SU-DHL-6 (cell line): ENCODE measurements at regions not wholly inside any gene's neighbourhood (a gene's known extent, or its start where the extent isn't known, plus 50 kb on each side); places are given as distances from the start of the nearest gene placed in this dataset.

Experiments
- H2AFZ ChIP-seq: fragments of 200-600 bp; sonication (generic); 2 replicates; pipeline ENCODE4 v1.6.1; 2014; ENCODE audit warnings: low read depth, mild to moderate bottlenecking, moderate library complexity, mixed read lengths, antibody characterized with exemption, low read length; ENCODE audit not compliant: severe bottlenecking
- H3F3A ChIP-seq: fragments of 200-600 bp; shearing (Covaris generic); 2 replicates; pipeline ENCODE4 v1.6.0; 2016; ENCODE audit warnings: antibody characterized with exemption, mild to moderate bottlenecking; ENCODE audit not compliant: insufficient read depth
- H3K27ac ChIP-seq: fragments of 200-600 bp; sonication (generic); 2 replicates; pipeline ENCODE4 v1.5.1; 2016; ENCODE audit warnings: low read depth, mild to moderate bottlenecking, low read length, moderate library complexity, mixed read lengths
- H3K27me3 ChIP-seq: fragments of 200-600 bp; sonication (generic), shearing (Covaris generic); 2 replicates; pipeline ENCODE4 v1.6.0; 2014; ENCODE audit warnings: mild to moderate bottlenecking, low read length
- H3K36me3 ChIP-seq: fragments of 200-600 bp; sonication (generic); 2 replicates; pipeline ENCODE4 v1.6.1; 2014; ENCODE audit warnings: mild to moderate bottlenecking, low read length, mixed read lengths
- H3K4me2 ChIP-seq: fragments of 300-600, 200-600 bp; shearing (Covaris generic), sonication (generic); 2 replicates; pipeline ENCODE4 v1.6.0; 2014; ENCODE audit warnings: low read length, low read depth, mild to moderate bottlenecking; ENCODE audit not compliant: poor library complexity, severe bottlenecking
- H3K4me3 ChIP-seq: fragments of 200-600 bp; sonication (generic); 2 replicates; pipeline ENCODE4 v1.5.1; 2014; ENCODE audit warnings: antibody characterized with exemption, low read length, mild to moderate bottlenecking, mixed read lengths; ENCODE audit not compliant: insufficient read depth, poor library complexity, severe bottlenecking
- H3K79me2 ChIP-seq: fragments of 200-600 bp; sonication (generic); 2 replicates; pipeline ENCODE4 v1.6.1; 2014; ENCODE audit warnings: mild to moderate bottlenecking, low read length, moderate library complexity; ENCODE audit not compliant: insufficient read depth
- H3K9ac ChIP-seq: fragments of 200-600 bp; sonication (generic); 2 replicates; pipeline ENCODE4 v1.7.0; 2014; ENCODE audit warnings: mild to moderate bottlenecking, low read length
- H3K9me2 ChIP-seq: fragments of 200-600 bp; sonication (generic); replicated peaks from 2 replicates; pipeline ENCODE4 v1.6.1; 2014; ENCODE audit warnings: low read length; ENCODE audit not compliant: insufficient read depth
- H3K9me3 ChIP-seq: fragments of 200-600 bp; sonication (generic); 2 replicates; pipeline ENCODE4 v1.6.1; 2014; ENCODE audit warnings: low read length, mixed read lengths; ENCODE audit not compliant: insufficient read depth
- H4K20me1 ChIP-seq: fragments of 200-600 bp; sonication (generic); 2 replicates; pipeline ENCODE4 v1.6.1; 2014; ENCODE audit warnings: low read depth, mild to moderate bottlenecking, antibody characterized with exemption, low read length, moderate library complexity, mixed read lengths
- CTCF ChIP-seq: fragments of 200-600 bp; sonication (generic); IDR thresholded peaks from one replicate; pipeline ENCODE4 v1.5.1; 2017; ENCODE audit warnings: antibody characterized with exemption, mild to moderate bottlenecking, low read length, moderate library complexity; ENCODE audit not compliant: insufficient read depth, poor library complexity, severe bottlenecking
- EZH2phosphoT487 ChIP-seq: fragments of 200-600 bp; sonication (generic), shearing (Covaris generic); conservative IDR thresholded peaks from 2 replicates; pipeline ENCODE4 v1.6.1; 2018; ENCODE audit warnings: mild to moderate bottlenecking, antibody characterized with exemption, low read length, moderate library complexity, mixed read lengths

GRCh38 chr10:124176349-124177179 lies 83.2 kb upstream of the CHST15 start:
- Histone ChIP-seq H2AFZ (no peak overlapping the region), H3K27me3 (no peaks in the 10 kb centered on the region), H3K79me2 (no peaks in the 10 kb centered on the region), H3K4me3 (no peak overlapping the region), H3K9me3 (no peaks in the 10 kb centered on the region), H3K9me2 (no peaks in the 10 kb centered on the region), H3K36me3 (no peaks in the 10 kb centered on the region), H3K4me2 (no peak overlapping the region), H3K9ac (no peak overlapping the region), H3K27ac (no peak overlapping the region), H3F3A (no peaks in the 10 kb centered on the region), H4K20me1 (no peaks in the 10 kb centered on the region)
- TF ChIP-seq CTCF, result no peak
- TF ChIP-seq EZH2phosphoT487, result no peak

- Histone ChIP-seq H3K79me2 (no peaks in the 10 kb centered on the region), H3K9me2 (no peaks in the 10 kb centered on the region), H4K20me1 (no peaks in the 10 kb centered on the region), H3K9ac (no peak overlapping the region), H2AFZ (no peak overlapping the region), H3K4me3 (no peak overlapping the region), H3K27ac (no peak overlapping the region), H3K9me3 (no peaks in the 10 kb centered on the region), H3F3A (no peaks in the 10 kb centered on the region), H3K27me3 (no peaks in the 10 kb centered on the region), H3K4me2 (no peak overlapping the region), H3K36me3 (no peaks in the 10 kb centered on the region)
- no peak for TF ChIP-seq EZH2phosphoT487
- TF ChIP-seq CTCF, result no peak
Observed at GRCh38 chr10:124175701-124176348, 82.4 kb upstream of the CHST15 start.

GRCh38 chr10:124174673-124175645 lies 81.6 kb upstream of the CHST15 start:
- TF ChIP-seq CTCF (no peak), EZH2phosphoT487 (no peak)

More at GRCh38 chr10:124174673-124175645, 81.6 kb upstream of the CHST15 start:
- H3K27ac ChIP-seq, result no peak overlapping the region
- no peak overlapping the region for H2AFZ ChIP-seq
- no peaks in the 10 kb centered on the region for H3K27me3 ChIP-seq
- no peak overlapping the region for H3K4me2 ChIP-seq
- H3F3A ChIP-seq, result no peaks in the 10 kb centered on the region
- H4K20me1 ChIP-seq, result no peaks in the 10 kb centered on the region
- H3K79me2 ChIP-seq, result no peaks in the 10 kb centered on the region
- no peak overlapping the region for H3K4me3 ChIP-seq
- H3K9me3 ChIP-seq, result no peaks in the 10 kb centered on the region
- H3K9ac ChIP-seq, result no peak overlapping the region
- H3K36me3 ChIP-seq, result no peaks in the 10 kb centered on the region
- no peaks in the 10 kb centered on the region for H3K9me2 ChIP-seq
